SK-N-DZ (cell line): ENCODE measurements at regions not wholly inside any gene's neighbourhood (a gene's known extent, or its start where the extent isn't known, plus 50 kb on each side); places are given as distances from the start of the nearest gene placed in this dataset.

Experiments
- DNase-seq: peaks from one replicate; pipeline ENCODE4 v3.0.0-alpha.2; 2015; ENCODE audit warnings: low spot score

DNA sequence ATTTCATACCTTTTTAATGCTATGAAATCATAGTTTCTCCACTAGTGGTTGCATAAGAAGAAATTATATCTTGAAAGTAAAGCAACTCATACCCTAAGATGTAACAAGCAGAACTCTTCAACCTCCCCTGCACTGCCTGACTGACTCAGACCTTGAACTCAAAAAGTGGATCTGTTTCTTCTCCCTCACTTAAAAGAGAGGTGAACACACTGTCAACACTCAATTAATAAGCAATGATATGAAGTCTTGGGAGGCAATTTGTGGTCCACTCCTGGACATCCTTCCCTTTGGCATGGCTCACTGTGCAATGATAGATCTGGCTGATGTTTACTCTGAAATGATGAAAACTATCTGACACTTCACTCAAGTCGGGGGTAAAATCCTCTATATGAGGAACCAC is 282.0 kb upstream of the DKK2 start:
- no peak for DNase-seq

DNA sequence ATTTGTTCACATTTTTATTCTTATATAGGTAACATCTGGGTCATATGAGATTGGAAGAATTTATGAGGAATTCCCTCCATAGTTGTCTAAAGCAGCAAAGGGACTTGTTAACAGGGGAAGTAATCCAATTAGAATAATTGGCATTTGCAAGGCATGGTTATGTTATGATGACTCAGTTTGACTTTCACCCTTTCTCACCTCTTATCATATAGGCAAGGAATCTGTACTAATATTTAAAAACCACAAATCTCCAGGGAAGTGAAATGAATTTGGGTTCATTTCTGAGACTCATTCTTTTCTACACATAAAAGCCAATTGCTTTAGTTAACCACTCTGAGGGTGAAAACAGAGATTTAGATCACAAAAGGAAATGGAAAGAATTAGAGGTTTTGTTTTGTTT is 281.5 kb upstream of the DKK2 start:
- DNase-seq, result no peak

DNA sequence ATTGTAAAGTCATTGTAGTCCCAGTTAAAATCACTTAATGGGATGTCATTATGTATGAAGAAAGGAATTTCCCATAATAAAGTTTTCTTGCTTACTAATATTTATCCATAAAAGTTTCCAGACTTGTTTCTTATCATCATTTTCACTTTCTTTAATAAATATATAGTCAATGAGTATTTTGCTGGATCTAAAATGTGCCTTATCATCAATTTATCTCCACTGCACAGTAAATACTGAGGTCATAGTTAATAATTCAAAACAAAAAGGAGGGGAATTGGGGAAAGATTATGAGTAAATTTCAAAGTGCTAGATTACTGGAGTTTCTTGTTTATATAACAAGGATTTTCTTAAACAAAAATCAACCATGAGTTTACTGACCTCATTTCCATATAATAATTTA is 279.5 kb upstream of the DKK2 start:
- DNase-seq, result no peak

DNA sequence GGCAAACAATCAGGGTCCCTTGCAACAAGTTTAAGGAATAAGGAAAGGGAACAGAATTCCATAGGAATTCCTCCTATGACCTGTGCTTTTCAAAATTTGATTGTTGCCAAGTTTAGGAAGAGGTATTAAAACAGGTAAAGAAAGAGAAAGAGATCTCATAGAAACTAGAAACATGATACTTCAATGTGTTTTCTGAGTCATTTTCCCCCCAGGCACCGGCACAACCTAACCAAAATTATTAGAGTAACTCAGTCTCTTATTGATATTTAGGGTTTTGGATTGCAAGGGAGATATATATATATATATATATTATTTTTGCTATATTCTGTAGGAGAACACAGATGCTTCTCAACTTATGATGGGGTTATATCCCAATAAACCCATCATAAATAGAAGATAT is 278.0 kb upstream of the DKK2 start:
- DNase-seq, result no peak

DNA sequence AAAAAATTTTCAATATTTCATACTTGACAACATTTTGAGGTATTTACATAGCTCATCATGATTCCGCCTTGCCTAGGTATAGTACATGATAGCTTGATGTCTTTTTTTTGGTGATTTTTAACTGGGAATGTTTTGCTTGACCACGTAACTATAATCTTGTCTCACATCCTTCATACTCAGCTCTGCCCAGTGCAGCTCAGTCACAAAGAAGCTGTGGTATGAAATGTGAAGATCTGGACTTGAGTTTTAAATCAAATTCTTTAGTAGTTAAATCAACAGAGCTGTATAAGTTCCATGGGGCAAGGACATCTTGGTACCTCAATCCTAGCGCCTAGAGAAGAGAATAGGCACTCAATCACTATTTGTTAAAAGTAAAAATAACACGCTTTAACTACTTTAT is 276.3 kb upstream of the DKK2 start:
- no peak for DNase-seq

DNA sequence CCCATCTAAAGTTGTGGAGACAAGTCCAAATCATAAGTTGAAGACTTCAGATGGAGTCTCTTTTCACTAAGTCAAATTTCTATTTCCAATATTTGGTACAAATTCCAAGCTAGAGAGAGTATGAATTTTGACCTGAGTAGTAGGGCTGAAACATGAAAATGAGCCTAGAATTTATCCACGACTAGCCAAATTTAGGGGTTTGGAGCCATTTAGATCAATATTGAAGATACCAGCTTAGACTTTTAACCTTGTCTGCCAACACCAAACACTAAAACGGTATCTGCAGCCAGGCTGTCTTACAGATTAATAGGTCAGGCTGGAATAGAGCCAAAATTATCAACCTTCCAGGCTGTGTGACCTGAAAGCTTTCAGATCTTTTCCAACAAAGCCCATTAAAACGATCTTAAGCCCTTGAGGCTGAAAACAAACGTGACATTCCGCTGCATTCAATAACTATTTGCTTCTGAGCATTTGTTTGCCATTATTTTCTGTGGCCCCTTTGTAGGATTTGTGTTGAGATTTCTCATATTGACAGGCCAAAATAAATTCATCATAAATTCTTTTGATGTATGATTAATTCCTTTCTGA is 268.7 kb upstream of the DKK2 start:
- no peak for DNase-seq

DNA sequence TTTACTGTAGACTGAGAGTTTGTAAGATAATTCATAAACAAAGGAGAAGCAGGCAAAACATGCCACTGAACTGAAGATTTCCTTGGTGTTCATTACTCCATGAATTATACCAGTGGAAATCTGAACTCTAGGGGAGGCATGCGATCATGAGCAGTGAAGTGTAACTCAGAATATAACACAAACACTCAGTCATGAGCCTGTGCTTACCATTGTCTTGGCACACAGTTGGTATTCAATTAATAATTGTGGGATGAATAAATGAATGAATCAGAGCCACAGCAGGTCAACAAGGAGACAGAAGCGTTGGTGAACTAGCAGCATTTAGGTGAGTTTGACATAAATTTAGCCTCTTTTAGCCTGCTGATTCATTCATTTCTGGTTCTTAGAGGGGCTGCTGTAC is 263.5 kb upstream of the DKK2 start:
- DNase-seq, result no peak

DNA sequence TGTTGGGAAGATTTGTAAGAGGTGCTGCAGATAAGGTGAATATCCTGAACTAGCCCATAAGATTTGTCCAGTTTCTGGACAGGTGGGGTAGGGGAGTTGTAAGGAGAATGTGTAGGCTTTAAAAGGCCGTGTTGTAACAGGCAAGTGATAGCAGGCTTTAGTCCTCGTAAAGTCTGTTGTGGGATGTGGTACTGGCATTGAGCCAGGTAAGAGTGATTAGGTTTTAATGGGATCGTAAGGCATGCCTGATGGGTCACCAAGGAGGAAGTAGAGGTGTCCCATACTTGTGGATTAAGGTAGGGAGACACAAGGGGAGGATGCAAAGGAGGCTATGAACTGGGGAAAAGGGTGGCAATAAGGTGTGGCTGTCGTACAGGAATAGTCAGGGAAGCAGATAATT is 256.9 kb upstream of the DKK2 start:
- no peak for DNase-seq

DNA sequence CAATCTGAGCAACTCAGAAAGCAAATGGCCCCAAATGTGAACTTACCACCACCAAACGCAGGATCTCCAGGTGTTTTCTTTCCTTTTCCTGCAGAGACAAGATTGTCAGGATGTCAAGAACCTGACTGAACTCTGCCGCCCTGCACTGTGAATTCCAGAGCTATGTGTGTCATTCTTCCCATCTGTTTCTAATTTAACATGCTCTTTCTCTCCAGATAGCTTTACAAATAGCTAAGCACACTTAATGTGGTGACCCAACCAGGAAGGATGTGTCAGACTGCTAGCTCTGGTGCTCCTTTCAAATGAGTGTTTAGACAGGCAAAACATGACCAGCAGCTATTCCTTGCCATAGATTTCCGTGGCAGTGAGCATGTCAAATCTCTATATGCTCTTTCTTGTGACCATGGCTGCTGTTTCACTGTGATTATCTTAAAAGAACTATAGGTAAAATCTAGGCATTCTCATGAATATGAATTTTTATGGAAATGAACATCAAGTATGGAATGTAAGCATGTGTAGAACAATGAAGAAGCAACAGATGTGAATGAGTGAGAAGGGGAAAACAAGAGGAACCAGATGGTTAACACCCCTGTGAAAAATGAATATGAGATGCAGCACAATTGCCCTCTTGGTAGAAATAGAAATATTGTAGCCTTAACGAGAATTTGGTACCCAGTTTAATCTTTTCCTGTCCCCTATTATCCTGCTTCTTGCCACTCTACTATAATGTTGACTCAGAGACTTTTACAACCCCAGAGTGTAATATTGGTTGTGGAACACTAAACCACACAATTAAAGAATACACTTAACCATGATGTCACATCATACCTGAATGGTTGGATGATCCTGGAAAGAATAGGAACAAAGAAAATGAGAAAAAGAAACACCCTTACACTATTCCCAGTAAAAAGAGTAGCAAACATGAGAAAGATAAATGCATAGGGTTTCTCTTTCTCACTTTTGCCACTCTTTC is 247.8 kb upstream of the DKK2 start:
- DNase-seq, result peak; percentile 6

DNA sequence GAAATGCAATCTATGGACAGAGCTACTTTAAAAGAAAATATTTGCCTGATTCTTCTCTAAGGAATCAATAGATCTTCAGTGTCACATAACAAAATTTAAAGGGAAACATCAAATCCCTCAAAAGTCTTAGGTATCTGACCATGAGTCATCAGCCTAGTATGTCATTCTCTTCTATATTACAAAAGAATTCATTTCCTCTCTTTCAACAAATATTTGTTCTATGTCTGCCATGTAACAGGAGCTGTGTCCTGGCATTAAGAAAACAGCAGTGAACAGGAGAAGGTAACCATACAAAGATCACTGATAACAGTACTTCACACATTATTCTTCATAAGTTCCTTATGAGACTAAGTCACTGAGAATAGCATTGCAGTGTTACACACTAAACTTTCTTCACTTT is 243.6 kb upstream of the DKK2 start:
- no peak for DNase-seq

DNA sequence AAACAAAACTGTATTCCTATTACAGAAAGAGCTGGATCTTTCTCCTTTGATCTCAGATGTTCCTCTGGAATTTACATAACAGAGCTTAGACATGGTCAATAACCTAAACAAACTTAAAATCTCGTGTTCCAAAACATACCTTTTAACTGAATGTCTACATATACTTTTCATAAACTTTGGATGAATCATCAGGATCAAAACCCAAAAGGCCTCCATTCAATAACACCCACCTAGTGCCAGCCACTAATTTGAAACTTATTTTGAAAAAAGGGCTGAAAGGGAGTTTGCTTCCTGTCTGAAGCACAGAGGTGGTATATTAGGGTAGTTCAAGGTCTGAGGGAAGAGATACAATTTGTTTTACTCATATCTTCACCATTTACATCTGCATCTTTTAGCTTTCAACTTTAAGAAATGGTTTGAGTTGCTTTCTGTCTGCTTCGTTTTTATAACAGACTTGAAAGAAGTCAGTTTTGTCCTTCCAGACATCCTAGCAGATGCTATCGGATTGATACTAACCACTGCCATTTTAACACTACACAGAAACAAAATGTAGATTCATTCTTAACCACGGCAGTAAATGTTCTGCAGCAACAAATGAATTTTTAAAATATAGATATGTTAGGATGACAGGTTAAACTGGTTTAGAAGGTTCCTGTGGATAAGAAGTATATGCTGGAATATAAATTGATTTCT is 242.8 kb upstream of the DKK2 start:
- DNase-seq, result no peak

DNA sequence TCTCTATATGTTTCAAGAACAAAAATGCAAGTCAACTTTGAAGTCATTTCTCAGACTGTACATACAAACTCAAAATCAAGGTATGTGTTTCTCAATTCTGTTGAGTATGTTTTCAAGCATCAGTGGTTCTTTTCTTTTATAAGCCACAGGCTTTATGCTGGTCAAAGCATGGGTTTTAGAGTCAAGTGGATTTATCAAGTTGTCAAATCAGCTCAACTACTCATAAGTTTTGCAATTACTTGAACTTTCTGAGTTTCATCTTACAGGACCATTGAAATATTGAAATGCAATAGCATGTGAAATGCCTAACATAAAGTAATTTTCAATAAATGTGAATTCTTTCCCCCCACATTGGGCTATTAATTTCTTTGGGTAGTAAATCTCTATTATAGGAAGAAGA is 239.9 kb upstream of the DKK2 start:
- DNase-seq, result no peak

DNA sequence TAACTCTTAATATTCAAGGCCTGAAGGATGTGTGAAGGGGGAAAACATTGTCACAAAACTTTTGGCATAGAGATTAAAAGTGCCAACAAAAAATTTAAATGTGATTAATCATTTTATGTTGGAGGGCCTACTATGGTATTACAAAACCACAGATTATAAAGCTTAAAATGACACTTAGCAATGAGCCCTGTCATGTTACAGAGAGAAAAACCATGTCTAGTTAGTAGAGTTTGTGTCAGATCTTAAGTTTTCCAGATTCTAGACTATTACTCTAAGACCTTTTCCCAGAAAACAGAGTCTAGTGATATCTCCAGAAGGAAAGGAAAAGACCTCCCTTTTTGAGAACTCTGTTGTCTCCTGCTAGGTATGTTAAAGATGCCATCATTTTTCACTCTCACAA is 239.1 kb upstream of the DKK2 start:
- no peak for DNase-seq

DNA sequence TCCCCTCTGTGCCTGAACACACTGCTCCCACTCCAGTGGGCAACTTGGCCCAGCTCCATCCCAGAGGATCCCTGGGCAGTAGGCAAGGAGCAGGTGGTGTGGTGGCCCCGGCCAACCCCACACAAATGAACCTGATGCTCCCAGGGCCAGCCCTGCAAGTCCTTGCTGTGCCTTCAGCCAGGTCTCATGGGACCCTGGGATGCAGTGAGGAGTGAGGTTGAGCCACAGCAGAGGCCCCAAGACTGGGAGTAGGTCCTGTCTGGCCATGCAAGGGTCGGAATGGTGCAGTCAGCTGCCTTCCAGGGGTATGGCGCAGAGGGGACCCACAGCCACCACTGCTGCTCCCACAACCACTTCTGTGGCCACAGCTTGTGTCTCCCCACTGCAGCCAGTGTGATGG is 234.5 kb upstream of the DKK2 start:
- no peak for DNase-seq

DNA sequence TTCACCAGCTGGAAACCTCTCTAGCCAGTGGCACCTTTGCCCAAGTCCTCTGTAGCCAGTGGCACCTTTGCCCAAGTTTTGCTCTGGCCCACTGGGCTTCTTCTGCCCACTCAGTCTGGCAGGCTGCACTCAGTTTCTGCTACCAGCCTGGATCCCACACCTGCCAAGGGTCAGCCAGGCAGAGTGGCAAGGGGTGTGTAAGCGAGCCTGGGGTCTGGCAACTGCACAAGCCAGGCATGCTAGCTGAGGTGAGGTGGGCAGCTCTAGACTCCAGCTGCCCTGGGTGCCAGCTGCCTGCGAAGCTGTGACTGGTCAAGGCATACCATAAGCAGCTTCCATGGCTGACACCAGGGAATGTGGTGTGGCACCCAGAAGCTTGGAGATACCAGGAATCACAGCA is 233.1 kb upstream of the DKK2 start:
- DNase-seq, result no peak

DNA sequence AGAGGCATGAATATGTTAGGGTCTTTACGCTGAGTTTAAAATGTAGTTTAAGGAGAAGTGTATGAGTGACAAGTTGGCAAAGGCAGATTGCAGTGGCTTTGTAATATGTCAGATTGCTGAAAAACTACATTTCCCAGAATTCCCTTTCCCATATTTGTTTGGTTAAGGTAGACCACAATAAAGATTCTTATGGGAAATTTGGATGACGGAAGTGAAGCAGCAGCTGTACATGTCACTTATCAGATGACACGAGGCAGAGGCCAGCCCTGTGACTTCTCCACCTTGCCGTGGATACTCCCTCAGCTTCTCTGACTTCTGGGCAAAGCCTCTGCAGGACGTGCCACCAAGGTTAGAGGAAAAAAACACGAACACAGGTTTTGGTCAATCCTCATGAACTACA is 229.7 kb upstream of the DKK2 start:
- peak; percentile 29 for DNase-seq

DNA sequence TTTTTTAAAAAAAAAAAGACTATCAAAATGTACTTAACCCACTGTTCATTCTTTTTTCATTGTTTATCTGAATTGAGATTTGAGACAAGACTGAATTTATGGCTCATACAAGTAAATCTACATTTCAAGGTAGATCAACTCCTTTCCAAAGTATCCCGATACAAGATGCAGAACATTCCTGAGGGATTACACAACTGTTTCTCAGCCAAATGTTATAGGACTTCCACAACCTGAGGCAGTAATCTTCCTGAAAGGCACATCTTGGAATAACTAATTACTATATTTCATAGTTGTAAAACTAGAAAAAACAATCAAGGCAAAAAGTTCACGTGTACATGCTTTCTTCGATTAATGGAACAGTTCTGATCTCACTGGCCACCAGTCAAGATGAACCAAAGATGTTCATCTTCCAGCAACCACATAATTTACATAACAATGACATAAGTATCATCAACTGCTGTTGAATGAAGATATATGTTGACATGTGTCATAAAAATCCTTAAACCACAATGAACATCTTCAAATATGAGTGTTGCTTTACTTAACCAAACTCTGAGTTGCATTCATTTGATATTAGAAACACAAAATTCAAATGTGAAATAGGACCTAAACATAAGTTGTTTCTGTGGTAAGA is 225.2 kb upstream of the DKK2 start:
- DNase-seq, result no peak

DNA sequence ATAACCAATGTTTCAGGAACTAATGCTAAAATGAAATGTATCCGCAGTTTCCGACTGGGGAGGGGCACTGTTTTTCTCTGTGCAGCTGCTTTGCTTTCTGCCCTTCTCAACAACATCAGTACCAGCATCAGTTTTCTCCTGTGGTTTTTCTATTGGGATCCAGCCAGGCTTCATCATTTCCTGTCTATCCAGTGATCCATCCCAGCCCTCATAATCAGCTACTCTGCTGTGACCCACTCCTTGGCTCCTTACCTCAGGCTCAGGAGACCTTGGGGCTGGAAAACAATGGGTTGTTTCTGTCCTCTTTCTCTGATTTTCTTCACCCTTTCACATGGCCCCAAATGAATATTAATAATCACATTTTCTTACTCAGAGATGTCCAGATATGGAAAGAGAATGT is 222.2 kb upstream of the DKK2 start:
- no peak for DNase-seq

DNA sequence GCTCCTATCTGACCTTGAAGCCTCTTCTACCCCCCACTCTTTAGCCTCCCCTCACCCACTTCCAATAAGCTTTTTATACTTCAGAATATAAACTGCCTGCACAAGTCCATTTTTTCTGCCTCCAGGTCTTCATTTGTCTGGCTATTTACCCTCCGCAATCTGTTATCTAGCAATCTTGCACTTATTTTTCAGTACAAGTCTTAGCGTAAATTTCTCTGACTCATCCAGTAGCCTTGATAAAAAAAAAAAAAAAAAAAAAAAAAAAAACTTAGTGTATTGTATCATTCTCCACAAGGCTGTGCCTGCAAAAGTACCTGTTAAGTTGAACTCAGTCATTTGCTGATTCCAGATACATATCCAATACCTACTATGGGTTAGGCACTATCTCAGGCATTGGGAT is 219.5 kb upstream of the DKK2 start:
- DNase-seq, result no peak

DNA sequence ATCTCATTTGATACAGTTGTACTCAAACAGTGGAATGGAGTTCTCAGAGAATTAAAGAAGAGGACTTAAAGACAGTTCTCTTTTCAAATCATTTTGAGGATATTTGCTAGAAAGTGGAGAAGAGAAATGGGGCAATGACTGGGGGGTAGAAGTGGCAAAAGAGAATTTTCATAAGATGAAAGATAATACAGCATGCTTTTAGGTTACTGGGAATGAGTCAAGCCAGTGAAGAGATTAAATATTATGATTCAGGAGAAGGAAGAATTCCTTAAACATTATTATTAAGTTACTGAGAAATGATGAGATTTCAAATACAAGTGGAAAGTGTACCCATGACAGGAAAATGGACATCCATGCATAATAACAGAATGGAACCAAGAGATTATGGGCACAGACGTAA is 219.0 kb upstream of the DKK2 start:
- DNase-seq, result no peak

DNA sequence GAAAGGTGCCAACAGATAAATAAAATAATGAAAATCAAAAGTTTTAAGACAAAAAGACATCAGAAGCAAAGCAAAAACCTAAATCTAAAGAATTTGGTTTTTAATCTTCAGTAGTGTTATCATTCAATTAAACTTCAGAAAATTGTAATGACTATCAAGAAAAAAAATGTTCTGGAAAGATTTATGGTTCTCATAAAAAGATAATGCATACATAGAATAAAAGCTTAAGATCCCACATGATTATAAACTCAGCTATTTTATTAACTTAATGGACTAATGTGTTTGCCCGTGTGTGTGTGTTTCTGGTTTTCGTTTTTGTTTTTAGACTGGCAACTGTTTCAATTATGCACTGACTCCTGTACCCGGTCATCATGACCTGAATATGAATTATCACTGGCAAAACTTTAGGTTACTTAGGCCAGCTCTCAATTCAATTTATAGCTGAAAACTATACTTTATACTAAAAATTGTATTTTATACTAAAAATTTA is 217.5 kb upstream of the DKK2 start:
- no peak for DNase-seq

DNA sequence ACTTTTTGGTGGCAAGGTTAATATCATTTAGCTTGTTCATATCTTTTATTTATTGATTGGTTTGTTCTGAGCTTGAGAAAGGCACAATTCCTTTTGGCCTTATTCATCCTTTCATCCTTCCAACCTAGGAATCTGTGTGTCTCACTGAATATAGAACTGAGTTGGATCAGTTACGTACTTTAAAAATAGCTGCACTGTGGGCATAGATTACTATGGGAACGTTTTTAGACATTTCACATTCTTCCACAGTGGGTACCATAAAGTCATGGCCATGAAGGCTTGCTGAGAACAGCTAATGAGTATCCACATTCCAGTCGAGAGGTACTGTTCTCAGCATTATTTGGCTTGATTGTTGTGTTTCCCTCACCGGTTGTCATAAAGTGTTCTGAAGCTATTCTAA is 217.0 kb upstream of the DKK2 start:
- no peak for DNase-seq
